ENCODE measurements at regions not wholly inside any gene's neighbourhood (a gene's known extent, or its start where the extent isn't known, plus 50 kb on each side); places are given as distances from the start of the nearest gene placed in this dataset.

DNA sequence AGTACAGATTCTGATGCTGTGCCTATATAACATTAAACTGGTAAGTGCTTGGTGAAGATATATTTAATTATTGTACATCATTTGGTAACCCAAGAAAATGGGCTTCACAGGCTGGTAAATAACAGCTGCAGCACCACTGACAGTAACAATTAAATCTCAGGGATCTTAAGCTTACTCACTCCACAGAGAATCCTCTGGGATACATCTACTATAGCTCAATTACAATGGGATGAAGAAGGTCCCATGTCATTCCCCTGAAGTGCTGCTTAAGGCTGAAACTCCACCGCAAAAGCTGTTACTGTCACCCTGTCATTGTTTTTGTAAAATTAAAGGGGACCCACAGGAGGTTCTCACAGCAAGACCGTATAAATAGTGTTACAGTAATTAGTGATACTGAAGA is 153.0 kb downstream of the IMPG2 start:
- DNase-seq: no peak
- in situ Hi-C loops (cut with HindIII; ENCODE audit: low pct_ligation_motif_present, low sequenced_read_pairs): no loop called here
- Histone ChIP-seq H3K36me3 (replicated peaks) (no peaks in the 10 kb centered on the region), H3K4me3 (ENCODE audit: low read depth, low read length) (no peak overlapping the region), H3K27me3 (replicated peaks) (no peaks in the 10 kb centered on the region), H3K27ac (no peak overlapping the region)
- TF ChIP-seq, protein P1, sequence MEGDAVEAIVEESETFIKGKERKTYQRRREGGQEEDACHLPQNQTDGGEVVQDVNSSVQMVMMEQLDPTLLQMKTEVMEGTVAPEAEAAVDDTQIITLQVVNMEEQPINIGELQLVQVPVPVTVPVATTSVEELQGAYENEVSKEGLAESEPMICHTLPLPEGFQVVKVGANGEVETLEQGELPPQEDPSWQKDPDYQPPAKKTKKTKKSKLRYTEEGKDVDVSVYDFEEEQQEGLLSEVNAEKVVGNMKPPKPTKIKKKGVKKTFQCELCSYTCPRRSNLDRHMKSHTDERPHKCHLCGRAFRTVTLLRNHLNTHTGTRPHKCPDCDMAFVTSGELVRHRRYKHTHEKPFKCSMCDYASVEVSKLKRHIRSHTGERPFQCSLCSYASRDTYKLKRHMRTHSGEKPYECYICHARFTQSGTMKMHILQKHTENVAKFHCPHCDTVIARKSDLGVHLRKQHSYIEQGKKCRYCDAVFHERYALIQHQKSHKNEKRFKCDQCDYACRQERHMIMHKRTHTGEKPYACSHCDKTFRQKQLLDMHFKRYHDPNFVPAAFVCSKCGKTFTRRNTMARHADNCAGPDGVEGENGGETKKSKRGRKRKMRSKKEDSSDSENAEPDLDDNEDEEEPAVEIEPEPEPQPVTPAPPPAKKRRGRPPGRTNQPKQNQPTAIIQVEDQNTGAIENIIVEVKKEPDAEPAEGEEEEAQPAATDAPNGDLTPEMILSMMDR (IDR thresholded peaks at IDR 0.05; ENCODE audit: low read depth, low read length, missing control alignments): no peak

DNA sequence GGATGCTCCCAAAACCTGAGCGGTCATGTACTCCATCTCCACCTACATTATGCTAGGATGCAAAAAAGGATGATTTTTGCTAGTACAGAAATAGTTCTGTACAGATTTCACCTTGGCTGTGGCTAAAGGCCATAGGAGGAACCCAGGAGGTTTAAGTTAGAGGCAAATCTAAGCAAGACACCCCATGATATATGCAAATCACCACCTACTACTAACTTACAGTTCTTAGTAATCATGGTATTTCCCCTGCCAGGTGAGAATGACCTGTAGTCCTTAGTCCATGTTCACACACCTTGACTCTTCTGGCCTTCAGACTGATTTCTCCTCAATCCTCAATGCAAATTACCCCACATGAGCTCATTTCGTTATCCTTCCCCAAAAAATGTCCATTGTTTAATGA is 154.2 kb downstream of the IMPG2 start:
- no peak overlapping the region for H3K4me3 ChIP-seq (ENCODE audit: low read depth, low read length)
- TF ChIP-seq, protein P1 (IDR thresholded peaks at IDR 0.05; ENCODE audit: low read depth, low read length, missing control alignments): no peak
- DNase-seq: no peak
- no peak overlapping the region for H3K27ac ChIP-seq
- H3K36me3 ChIP-seq (replicated peaks): no peaks in the 10 kb centered on the region
- in situ Hi-C loops (cut with HindIII; ENCODE audit: low pct_ligation_motif_present, low sequenced_read_pairs): no loop called here
- H3K27me3 ChIP-seq (replicated peaks): no peaks in the 10 kb centered on the region

- Histone ChIP-seq H3K4me3 (ENCODE audit: low read depth, low read length) (no peak overlapping the region), H3K27ac (no peak overlapping the region), H3K36me3 (replicated peaks) (no peaks in the 10 kb centered on the region), H3K27me3 (replicated peaks) (no peaks in the 10 kb centered on the region)
- TF ChIP-seq, protein P1 (IDR thresholded peaks at IDR 0.05; ENCODE audit: low read depth, low read length, missing control alignments): no peak
- in situ Hi-C loops (cut with HindIII; ENCODE audit: low pct_ligation_motif_present, low sequenced_read_pairs): no loop called here
- DNase-seq: no peak
Measured at GRCh38 chr3:101163554-101163953, 156.8 kb downstream of the IMPG2 start.

- Histone ChIP-seq H3K27ac (no peak overlapping the region), H3K36me3 (replicated peaks) (no peaks in the 10 kb centered on the region), H3K27me3 (replicated peaks) (no peaks in the 10 kb centered on the region), H3K4me3 (ENCODE audit: low read depth, low read length) (no peak overlapping the region)
- TF ChIP-seq, protein P1 (IDR thresholded peaks at IDR 0.05; ENCODE audit: low read depth, low read length, missing control alignments): no peak
- in situ Hi-C loops (cut with HindIII; ENCODE audit: low pct_ligation_motif_present, low sequenced_read_pairs): no loop called here
- no peak for DNase-seq
Measured at GRCh38 chr3:101159478-101159877, 160.9 kb downstream of the IMPG2 start.

DNA sequence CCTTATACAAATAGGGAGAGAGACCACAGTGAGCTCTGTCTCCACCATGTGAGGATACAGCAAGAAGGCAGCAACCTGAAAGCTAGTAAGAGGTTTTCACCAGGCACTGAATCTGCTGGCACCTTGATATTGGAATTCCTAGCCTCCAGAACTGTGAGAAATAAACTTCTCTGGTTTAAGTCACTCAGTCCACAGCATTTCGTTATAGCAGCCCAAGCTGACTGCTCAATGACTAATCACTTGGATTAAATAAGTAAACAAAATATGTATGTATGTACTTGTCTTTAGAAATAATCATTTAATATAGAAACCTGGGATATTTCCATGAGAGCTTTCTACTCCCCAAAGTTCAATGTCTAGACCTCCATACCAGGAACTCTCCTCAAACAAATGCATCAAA is 162.0 kb downstream of the IMPG2 start:
- no peak overlapping the region for H3K4me3 ChIP-seq (ENCODE audit: low read depth, low read length)
- no peak overlapping the region for H3K27ac ChIP-seq
- no peak for DNase-seq
- in situ Hi-C loops (cut with HindIII; ENCODE audit: low pct_ligation_motif_present, low sequenced_read_pairs): no loop called here
- no peaks in the 10 kb centered on the region for H3K27me3 ChIP-seq (replicated peaks)
- TF ChIP-seq, protein P1 (IDR thresholded peaks at IDR 0.05; ENCODE audit: low read depth, low read length, missing control alignments): no peak
- H3K36me3 ChIP-seq (replicated peaks): no peaks in the 10 kb centered on the region

DNA sequence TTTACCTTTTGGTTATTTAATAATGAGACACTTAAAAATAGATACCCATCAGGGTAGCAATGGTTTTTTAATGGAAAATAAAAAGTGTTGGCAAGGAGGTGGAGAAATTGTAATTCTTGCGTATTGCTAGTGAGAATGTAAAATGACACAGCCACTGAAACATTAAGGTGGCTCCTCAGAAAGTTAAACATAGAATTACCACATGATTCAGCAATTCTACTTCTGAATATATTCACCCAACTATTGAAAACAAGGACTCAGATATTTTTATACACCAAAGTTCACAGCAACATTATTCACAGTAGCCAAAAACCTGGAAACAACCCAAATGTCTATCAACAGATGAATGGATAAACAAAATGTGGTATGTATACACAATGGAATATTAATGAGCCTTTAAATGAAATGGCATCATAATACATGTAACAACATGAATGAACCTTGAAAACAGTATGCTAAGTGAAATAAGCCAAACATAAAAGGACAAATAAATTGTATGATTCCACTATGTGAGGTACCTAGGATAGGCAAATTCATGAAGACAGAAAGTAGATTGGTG is 163.5 kb downstream of the IMPG2 start:
- Histone ChIP-seq H3K36me3 (replicated peaks) (no peaks in the 10 kb centered on the region), H3K27me3 (replicated peaks) (no peaks in the 10 kb centered on the region), H3K27ac (no peak overlapping the region), H3K4me3 (ENCODE audit: low read depth, low read length) (no peak overlapping the region)
- in situ Hi-C loops (cut with HindIII; ENCODE audit: low pct_ligation_motif_present, low sequenced_read_pairs): no loop called here
- no peak for DNase-seq
- TF ChIP-seq, protein P1 (IDR thresholded peaks at IDR 0.05; ENCODE audit: low read depth, low read length, missing control alignments): no peak

Data from brain microvascular endothelial cell (primary cell).